ENCODE measurements at regions not wholly inside any gene's neighbourhood (a gene's known extent, or its start where the extent isn't known, plus 50 kb on each side); places are given as distances from the start of the nearest gene placed in this dataset.

GRCh38 chr17:55889271-55889670 lies 138.4 kb downstream of the PCTP start:
- no peaks in the 10 kb centered on the region for H3K4me1 ChIP-seq
- no peak for DNase-seq (ENCODE audit: low spot score in 2 of 2)
- TF ChIP-seq CTCF (IDR thresholded peaks at IDR 0.05), result no peak
- TF ChIP-seq POLR2AphosphoS5 (IDR thresholded peaks at IDR 0.05), result no peak
- no peak for TF ChIP-seq POLR2A (IDR thresholded peaks at IDR 0.05)
- no peaks in the 10 kb centered on the region for H3K36me3 ChIP-seq
- H3K27ac ChIP-seq, result no peak overlapping the region
- no peaks in the 10 kb centered on the region for H3K27me3 ChIP-seq
- intact Hi-C loops (cut with DNase I; ENCODE audit: low total_unique reads), result no loop called here
- no peak overlapping the region for H3K4me3 ChIP-seq
- H3K9me3 ChIP-seq, result peaks cover 0 to 4% of the 10 kb centered on the region in 2 donors

GRCh38 chr17:55895112-55895759 lies 144.4 kb downstream of the PCTP start:
- TF ChIP-seq POLR2A (IDR thresholded peaks at IDR 0.05) (no peak), POLR2AphosphoS5 (IDR thresholded peaks at IDR 0.05) (no peak), CTCF (IDR thresholded peaks at IDR 0.05) (no peak)
- Histone ChIP-seq H3K27me3 (no peaks in the 10 kb centered on the region), H3K4me1 (no peaks in the 10 kb centered on the region), H3K4me3 (no peak overlapping the region), H3K27ac (no peak overlapping the region), H3K9me3 (no peaks in the 10 kb centered on the region), H3K36me3 (no peaks in the 10 kb centered on the region)
- intact Hi-C loops (cut with DNase I; ENCODE audit: low total_unique reads), result no loop called here
- DNase-seq (ENCODE audit: low spot score in 2 of 2), result no peak

GRCh38 chr17:55897301-55897700 lies 146.4 kb downstream of the PCTP start:
- H3K4me3 ChIP-seq, result no peak overlapping the region
- intact Hi-C loops (cut with DNase I; ENCODE audit: low total_unique reads), result no loop called here
- H3K9me3 ChIP-seq, result no peaks in the 10 kb centered on the region
- H3K4me1 ChIP-seq, result no peaks in the 10 kb centered on the region
- H3K36me3 ChIP-seq, result no peaks in the 10 kb centered on the region
- TF ChIP-seq CTCF (IDR thresholded peaks at IDR 0.05) (no peak), POLR2AphosphoS5 (IDR thresholded peaks at IDR 0.05) (peak in 1 of 3 donors; percentile 72)
- DNase-seq (ENCODE audit: low spot score in 2 of 2), result no peak
- H3K27me3 ChIP-seq, result no peaks in the 10 kb centered on the region
- no peak overlapping the region for H3K27ac ChIP-seq

- no peaks in the 10 kb centered on the region for H3K36me3 ChIP-seq
- no peaks in the 10 kb centered on the region for H3K9me3 ChIP-seq
- TF ChIP-seq POLR2A (IDR thresholded peaks at IDR 0.05) (no peak), POLR2AphosphoS5 (IDR thresholded peaks at IDR 0.05) (no peak), CTCF (IDR thresholded peaks at IDR 0.05) (no peak)
- H3K27me3 ChIP-seq, result no peaks in the 10 kb centered on the region
- intact Hi-C loops (cut with DNase I; ENCODE audit: low total_unique reads), result no loop called here
- no peak overlapping the region for H3K4me3 ChIP-seq
- H3K27ac ChIP-seq, result no peak overlapping the region
- H3K4me1 ChIP-seq, result no peaks in the 10 kb centered on the region
- DNase-seq (ENCODE audit: low spot score in 2 of 2), result no peak
These were observed 147.3 kb downstream of the PCTP start for GRCh38 chr17:55898195-55898594.

GRCh38 chr17:55900188-55900587 lies 149.3 kb downstream of the PCTP start:
- Histone ChIP-seq H3K27me3 (no peaks in the 10 kb centered on the region), H3K27ac (no peak overlapping the region), H3K36me3 (no peaks in the 10 kb centered on the region), H3K9me3 (no peaks in the 10 kb centered on the region), H3K4me1 (no peaks in the 10 kb centered on the region), H3K4me3 (no peak overlapping the region)
- intact Hi-C loops (cut with DNase I; ENCODE audit: low total_unique reads), result loop anchor here (10.0 kb wide), 1 partner anchor 1485 kb away; no protein-coding TSS in a partner anchor
- TF ChIP-seq POLR2A (IDR thresholded peaks at IDR 0.05) (no peak), CTCF (IDR thresholded peaks at IDR 0.05) (no peak), POLR2AphosphoS5 (IDR thresholded peaks at IDR 0.05) (no peak)
- no peak for DNase-seq (ENCODE audit: low spot score in 2 of 2)

Measured in breast epithelium (tissue), 4 donors.